Upper lobe of right lung (tissue), 1 donor: ENCODE measurements at regions not wholly inside any gene's neighbourhood (a gene's known extent, or its start where the extent isn't known, plus 50 kb on each side); places are given as distances from the start of the nearest gene placed in this dataset.
"Not testable (repeated sequence)": the region's sequence is repeated elsewhere in the genome, so short reads cannot be mapped to it uniquely, and the experiment has no call there.

Source experiments
- ATAC-seq: fragments of 200-7000 bp; cut with Tn5 transposase; one replicate; pipeline ENCODE4 v1.9.1; 2020; ENCODE audit warnings: mild to moderate bottlenecking, moderate library complexity
- DNase-seq: peaks from one replicate; pipeline ENCODE4 v3.0.0-alpha.2; 2020
- H3K27ac ChIP-seq: fragments of 200-600 bp; one replicate; pipeline ENCODE4 v1.8.0; 2022
- H3K27me3 ChIP-seq: fragments of 200-600 bp; one replicate; pipeline ENCODE4 v1.8.0; 2022; ENCODE audit warnings: mild to moderate bottlenecking
- H3K36me3 ChIP-seq: fragments of 200-600 bp; one replicate; pipeline ENCODE4 v1.8.0; 2022
- H3K4me1 ChIP-seq: fragments of 200-600 bp; one replicate; pipeline ENCODE4 v1.8.0; 2022
- H3K4me3 ChIP-seq: fragments of 200-600 bp; one replicate; pipeline ENCODE4 v1.8.0; 2022; ENCODE audit warnings: mild to moderate bottlenecking
- H3K9me3 ChIP-seq: fragments of 200-600 bp; one replicate; pipeline ENCODE4 v1.8.0; 2022
- CTCF ChIP-seq: fragments of 200-600 bp; IDR thresholded peaks from one replicate; pipeline ENCODE4 v1.8.0; 2022; ENCODE audit warnings: antibody characterized with exemption
- intact Hi-C: fragments of 100-400 bp; cut with DNase I; formaldehyde crosslinking; loops from one replicate; pipeline ENCODE4 v1.11.0; 2022
- donor health status: DM: no; HTN: yes; CAD: no; lungs with severe emphysema.

- TF ChIP-seq CTCF, result no peak
- intact Hi-C loops, result no loop called here
- H3K4me3 ChIP-seq, result no peak overlapping the region
- H3K4me1 ChIP-seq, result no peaks in the 10 kb centered on the region
- DNase-seq (no peak), ATAC-seq (no peak)
- no peaks in the 10 kb centered on the region for H3K27me3 ChIP-seq
- H3K9me3 ChIP-seq, result no peaks in the 10 kb centered on the region
- H3K27ac ChIP-seq, result no peak overlapping the region
- H3K36me3 ChIP-seq, result no peaks in the 10 kb centered on the region
Observed at GRCh38 chr9:6113312-6113711, 97.9 kb upstream of the RANBP6 start.

GRCh38 chr9:6109986-6110385 lies 94.6 kb upstream of the RANBP6 start:
- intact Hi-C loops, result no loop called here
- Histone ChIP-seq H3K4me1 (no peaks in the 10 kb centered on the region), H3K27ac (no peak overlapping the region), H3K4me3 (no peak overlapping the region), H3K9me3 (no peaks in the 10 kb centered on the region), H3K27me3 (no peaks in the 10 kb centered on the region), H3K36me3 (no peaks in the 10 kb centered on the region)
- TF ChIP-seq CTCF, result no peak
- ATAC-seq, result no peak
- no peak for DNase-seq

- Histone ChIP-seq H3K4me3 (no peak overlapping the region), H3K4me1 (no peaks in the 10 kb centered on the region), H3K36me3 (no peaks in the 10 kb centered on the region), H3K27ac (no peak overlapping the region), H3K9me3 (no peaks in the 10 kb centered on the region), H3K27me3 (no peaks in the 10 kb centered on the region)
- ATAC-seq (no peak), DNase-seq (no peak)
- intact Hi-C loops, result no loop called here
- TF ChIP-seq CTCF, result no peak
Observed at GRCh38 chr9:6109571-6109970, 94.1 kb upstream of the RANBP6 start.

GRCh38 chr9:6106711-6107339 lies 91.4 kb upstream of the RANBP6 start:
- intact Hi-C loops, result no loop called here
- ATAC-seq (peak; percentile 67), DNase-seq (no peak)
- TF ChIP-seq CTCF, result peak; percentile 41
- Histone ChIP-seq H3K27ac (no peak overlapping the region), H3K4me1 (no peaks in the 10 kb centered on the region), H3K4me3 (no peak overlapping the region), H3K36me3 (no peaks in the 10 kb centered on the region), H3K27me3 (no peaks in the 10 kb centered on the region), H3K9me3 (no peaks in the 10 kb centered on the region)

- DNase-seq (no peak), ATAC-seq (no peak)
- no peak overlapping the region for H3K4me3 ChIP-seq
- no peaks in the 10 kb centered on the region for H3K27me3 ChIP-seq
- H3K27ac ChIP-seq, result no peak overlapping the region
- no peak for TF ChIP-seq CTCF
- intact Hi-C loops, result no loop called here
- H3K9me3 ChIP-seq, result no peaks in the 10 kb centered on the region
- H3K4me1 ChIP-seq, result no peaks in the 10 kb centered on the region
- no peaks in the 10 kb centered on the region for H3K36me3 ChIP-seq
Observed at GRCh38 chr9:6105738-6106137, 90.3 kb upstream of the RANBP6 start.

- H3K27ac ChIP-seq, DNase-seq, H3K4me1 ChIP-seq, H3K27me3 ChIP-seq, ATAC-seq, H3K4me3 ChIP-seq, intact Hi-C loops, H3K9me3 ChIP-seq, H3K36me3 ChIP-seq: not testable (repeated sequence)
Observed at GRCh38 chr9:6104406-6104805, 89.0 kb upstream of the RANBP6 start.

- H3K36me3 ChIP-seq, ATAC-seq, DNase-seq, intact Hi-C loops, H3K9me3 ChIP-seq, H3K27me3 ChIP-seq, H3K4me1 ChIP-seq, H3K27ac ChIP-seq, H3K4me3 ChIP-seq: not testable (repeated sequence)
Observed at GRCh38 chr9:6103911-6104310, 88.5 kb upstream of the RANBP6 start.

GRCh38 chr9:6102336-6102987 lies 87.0 kb upstream of the RANBP6 start:
- DNase-seq, H3K9me3 ChIP-seq, H3K4me1 ChIP-seq, H3K27me3 ChIP-seq, H3K36me3 ChIP-seq, H3K27ac ChIP-seq, intact Hi-C loops, H3K4me3 ChIP-seq, ATAC-seq: not testable (repeated sequence)

- DNase-seq, H3K4me3 ChIP-seq, H3K9me3 ChIP-seq, intact Hi-C loops, ATAC-seq, H3K4me1 ChIP-seq, H3K36me3 ChIP-seq, H3K27ac ChIP-seq, H3K27me3 ChIP-seq: not testable (repeated sequence)
Observed at GRCh38 chr9:6101725-6102124, 86.3 kb upstream of the RANBP6 start.
